Calu3 (cell line): ENCODE measurements at regions not wholly inside any gene's neighbourhood (a gene's known extent, or its start where the extent isn't known, plus 50 kb on each side); places are given as distances from the start of the nearest gene placed in this dataset.

ENCODE experiments used
- BruUV-seq: library from RNA; stranded (reverse); fragments of 400-500 nt; replicated peaks from 2 replicates; lab custom pipeline; 2021; lab: Mats Ljungman, UMichigan
- CTCF ChIA-PET: fragments of 300-600 bp; sonication (Branson Sonifier 250); formaldehyde crosslinking; loops from one replicate; lab custom pipeline; 2022; ENCODE audit warnings: antibody characterized with exemption; lab: Charles Lee
- DNase-seq: peaks from one replicate; pipeline ENCODE4 v3.0.0; 2022
- H3K27ac Mint-ChIP-seq: one replicate; pipeline ENCODE4 v1.8.0; 2022; ENCODE audit warnings: mixed read lengths; ENCODE audit not compliant: unreplicated experiment
- H3K27me3 Mint-ChIP-seq: one replicate; pipeline ENCODE4 v1.8.0; 2022; ENCODE audit warnings: mixed read lengths; ENCODE audit not compliant: unreplicated experiment
- H3K36me3 Mint-ChIP-seq: one replicate; pipeline ENCODE4 v1.8.0; 2022; ENCODE audit warnings: mild to moderate bottlenecking, moderate library complexity, mixed read lengths; ENCODE audit not compliant: insufficient read depth, unreplicated experiment
- H3K4me1 Mint-ChIP-seq: one replicate; pipeline ENCODE4 v1.8.0; 2022; ENCODE audit warnings: mild to moderate bottlenecking, low read depth, mixed read lengths; ENCODE audit not compliant: unreplicated experiment
- H3K4me3 Mint-ChIP-seq: one replicate; pipeline ENCODE4 v1.8.0; 2022; ENCODE audit warnings: mild to moderate bottlenecking, low read depth, moderate library complexity, mixed read lengths; ENCODE audit not compliant: unreplicated experiment
- H3K9me3 Mint-ChIP-seq: one replicate; pipeline ENCODE4 v1.8.0; 2022; ENCODE audit warnings: low read depth, mixed read lengths; ENCODE audit not compliant: unreplicated experiment
- CTCF ChIP-seq: fragments of 200-600 bp; IDR thresholded peaks from one replicate; pipeline ENCODE4 v1.8.0; 2022; ENCODE audit warnings: antibody characterized with exemption; ENCODE audit not compliant: unreplicated experiment
- intact Hi-C: fragments of 100-400 bp; cut with micrococcal nuclease; formaldehyde crosslinking; loops from one replicate; pipeline ENCODE4 v1.10.0; 2022; ENCODE audit not compliant: unreplicated experiment

- no TSS peak for BruUV-seq
- intact Hi-C loops: no loop called here
- DNase-seq: no peak
- H3K9me3 Mint-ChIP-seq: no peaks in the 10 kb centered on the region
- H3K4me1 Mint-ChIP-seq: no peaks in the 10 kb centered on the region
- CTCF ChIA-PET: no interaction called here
- H3K27me3 Mint-ChIP-seq: no peaks in the 10 kb centered on the region
- H3K4me3 Mint-ChIP-seq: no peak overlapping the region
- no peaks in the 10 kb centered on the region for H3K36me3 Mint-ChIP-seq
- no peak for TF ChIP-seq CTCF
- H3K27ac Mint-ChIP-seq: no peak overlapping the region
These were observed 118.8 kb downstream of the EFNB2 start for GRCh38 chr13:106416645-106417044.

- TF ChIP-seq CTCF: no peak
- BruUV-seq: no TSS peak
- Mint-ChIP-seq H3K27me3 (no peaks in the 10 kb centered on the region), H3K9me3 (no peaks in the 10 kb centered on the region), H3K4me3 (no peak overlapping the region), H3K27ac (no peak overlapping the region), H3K4me1 (no peaks in the 10 kb centered on the region), H3K36me3 (no peaks in the 10 kb centered on the region)
- intact Hi-C loops: no loop called here
- no peak for DNase-seq
- CTCF ChIA-PET: no interaction called here
These were observed 119.5 kb downstream of the EFNB2 start for GRCh38 chr13:106415971-106416370.

- H3K36me3 Mint-ChIP-seq: no peaks in the 10 kb centered on the region
- BruUV-seq: no TSS peak
- no peak for TF ChIP-seq CTCF
- no peaks in the 10 kb centered on the region for H3K27me3 Mint-ChIP-seq
- CTCF ChIA-PET: no interaction called here
- no peaks in the 10 kb centered on the region for H3K9me3 Mint-ChIP-seq
- intact Hi-C loops: no loop called here
- no peak for DNase-seq
- no peaks in the 10 kb centered on the region for H3K4me1 Mint-ChIP-seq
- no peak overlapping the region for H3K4me3 Mint-ChIP-seq
- no peak overlapping the region for H3K27ac Mint-ChIP-seq
These were observed 120.0 kb downstream of the EFNB2 start for GRCh38 chr13:106415442-106415841.

GRCh38 chr13:106407338-106407737 lies 128.1 kb downstream of the EFNB2 start:
- BruUV-seq: no TSS peak
- Mint-ChIP-seq H3K27me3 (no peaks in the 10 kb centered on the region), H3K4me1 (no peaks in the 10 kb centered on the region), H3K36me3 (no peaks in the 10 kb centered on the region), H3K4me3 (no peak overlapping the region), H3K27ac (no peak overlapping the region), H3K9me3 (no peaks in the 10 kb centered on the region)
- CTCF ChIA-PET: no interaction called here
- intact Hi-C loops: no loop called here
- DNase-seq: no peak
- TF ChIP-seq CTCF: no peak

- no peak overlapping the region for H3K4me3 Mint-ChIP-seq
- DNase-seq: no peak
- no TSS peak for BruUV-seq
- intact Hi-C loops: no loop called here
- no peak overlapping the region for H3K27ac Mint-ChIP-seq
- no peaks in the 10 kb centered on the region for H3K27me3 Mint-ChIP-seq
- no peaks in the 10 kb centered on the region for H3K9me3 Mint-ChIP-seq
- no peaks in the 10 kb centered on the region for H3K4me1 Mint-ChIP-seq
- no peak for TF ChIP-seq CTCF
- H3K36me3 Mint-ChIP-seq: no peaks in the 10 kb centered on the region
- CTCF ChIA-PET: no interaction called here
These were observed 129.7 kb downstream of the EFNB2 start for GRCh38 chr13:106405731-106406130.
